LoVo (cell line): ENCODE measurements at regions not wholly inside any gene's neighbourhood (a gene's known extent, or its start where the extent isn't known, plus 50 kb on each side); places are given as distances from the start of the nearest gene placed in this dataset.

Source experiments
- DNase-seq: peaks from one replicate; pipeline ENCODE4 v3.0.0-alpha.2; 2016; ENCODE audit warnings: low spot score

DNA sequence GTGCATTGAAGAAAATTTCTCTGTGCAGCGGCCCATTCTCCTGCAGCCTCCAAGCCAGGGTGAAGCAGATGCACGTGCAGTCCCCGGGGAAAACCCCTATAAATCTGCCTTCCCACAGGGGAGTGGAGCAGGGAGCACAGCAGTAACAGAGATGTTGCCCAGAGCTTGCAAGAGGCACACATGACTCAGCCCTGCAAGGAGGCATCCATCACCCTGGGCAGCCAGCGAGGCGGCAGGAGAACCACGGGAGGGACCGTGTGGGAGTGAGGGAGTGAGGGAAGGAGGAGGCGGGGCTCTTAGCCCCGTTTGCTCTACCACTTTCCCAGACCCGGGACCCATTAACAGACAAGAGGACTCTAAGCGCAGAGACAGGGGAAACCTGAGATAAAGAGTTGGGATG is 96.2 kb upstream of the ARAP3 start:
- no peak for DNase-seq

DNA sequence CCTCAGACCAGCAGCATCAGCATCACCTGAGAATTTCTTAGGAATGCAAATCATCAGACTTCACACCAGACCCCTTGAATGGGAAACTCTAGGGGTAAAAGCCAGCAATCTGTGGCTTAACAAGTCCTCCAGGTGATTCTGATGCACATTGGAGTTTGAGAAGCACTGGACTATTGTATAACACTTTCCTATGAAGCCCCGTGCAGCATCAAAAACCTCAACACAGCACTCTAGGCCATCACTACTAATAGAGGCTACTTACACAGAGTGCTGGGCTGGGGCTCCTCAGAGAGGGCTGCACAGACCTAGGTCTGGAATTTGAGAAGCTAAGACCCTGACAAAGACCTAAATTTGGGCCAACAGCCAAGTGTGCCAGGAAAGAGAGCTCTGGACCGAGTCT is 95.7 kb upstream of the ARAP3 start:
- no peak for DNase-seq

DNA sequence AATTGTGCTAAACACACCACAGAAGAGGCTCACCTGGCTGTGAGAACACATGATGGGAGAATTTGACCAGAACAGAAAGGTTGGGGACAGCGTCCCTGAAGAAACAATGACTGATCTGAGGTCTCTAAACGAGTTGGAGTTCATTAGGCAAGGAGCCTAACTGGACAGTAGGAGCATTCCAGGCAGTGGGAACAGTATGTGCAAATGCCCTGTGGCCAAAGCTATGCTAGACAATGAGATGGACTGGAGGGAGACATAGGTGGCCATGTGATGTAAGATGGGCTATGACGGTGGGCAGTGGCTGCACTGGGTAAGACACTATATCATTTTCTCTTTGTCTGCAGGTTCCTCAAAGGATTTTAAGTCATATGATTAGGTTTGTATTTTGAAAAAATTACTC is 95.1 kb upstream of the ARAP3 start:
- no peak for DNase-seq

DNA sequence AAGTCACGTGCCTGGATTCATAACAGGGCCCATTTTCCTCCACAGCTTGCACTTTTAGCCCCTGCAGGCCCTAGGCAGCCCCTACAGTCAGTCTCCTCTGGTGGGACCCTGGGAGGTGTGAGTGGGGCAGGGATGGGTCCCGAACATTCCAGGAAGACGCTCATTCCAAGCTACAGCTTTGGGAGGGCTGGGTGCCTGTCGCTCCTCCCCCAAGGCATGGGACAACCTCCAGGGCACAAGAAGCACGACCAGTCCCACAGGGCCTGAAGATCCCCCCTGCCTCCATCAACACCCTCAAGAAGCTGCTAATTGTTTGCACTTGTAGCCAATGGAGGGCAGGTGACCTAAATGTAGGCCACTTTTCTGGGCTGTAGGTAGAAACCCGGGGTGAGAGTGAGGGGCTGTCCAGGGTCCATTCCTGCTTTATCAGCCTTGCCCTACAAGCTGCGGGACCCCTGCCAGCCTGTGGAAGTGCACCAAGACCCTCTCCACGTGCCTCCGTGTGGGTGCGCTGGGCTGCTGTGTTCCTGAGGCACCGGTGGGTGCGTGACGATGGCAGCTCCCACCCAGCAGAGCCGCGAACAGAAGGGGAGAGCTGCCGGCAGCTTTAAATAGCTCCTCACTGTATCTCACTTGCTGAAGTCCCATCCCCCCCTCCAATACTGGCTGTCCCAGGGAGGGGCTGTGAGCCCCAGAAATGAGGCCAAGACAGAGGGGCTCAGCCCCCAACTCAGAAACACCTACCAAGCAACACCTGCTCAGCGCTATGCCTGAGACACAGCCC is 91.9 kb upstream of the ARAP3 start:
- DNase-seq, result no peak

DNA sequence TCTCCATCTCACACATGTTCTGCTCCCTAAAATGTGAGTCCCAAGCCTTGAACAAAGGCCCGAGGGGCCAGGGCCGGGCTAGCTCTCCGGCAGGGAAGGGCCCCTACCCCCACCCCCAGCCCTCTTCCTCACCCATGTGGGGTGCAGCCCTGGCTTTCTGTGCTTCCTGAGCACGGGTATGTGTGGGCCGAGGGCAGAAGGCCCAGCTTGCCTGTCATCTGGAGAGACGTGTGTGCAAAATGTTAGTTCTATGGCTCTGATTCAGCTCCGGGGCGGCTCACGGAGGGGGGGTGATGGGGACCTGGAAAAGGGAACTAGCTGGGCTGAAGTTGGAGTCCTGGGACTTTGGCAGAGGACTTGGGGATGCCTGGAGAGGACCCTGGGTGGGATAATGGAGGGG is 90.3 kb upstream of the ARAP3 start:
- DNase-seq, result no peak

DNA sequence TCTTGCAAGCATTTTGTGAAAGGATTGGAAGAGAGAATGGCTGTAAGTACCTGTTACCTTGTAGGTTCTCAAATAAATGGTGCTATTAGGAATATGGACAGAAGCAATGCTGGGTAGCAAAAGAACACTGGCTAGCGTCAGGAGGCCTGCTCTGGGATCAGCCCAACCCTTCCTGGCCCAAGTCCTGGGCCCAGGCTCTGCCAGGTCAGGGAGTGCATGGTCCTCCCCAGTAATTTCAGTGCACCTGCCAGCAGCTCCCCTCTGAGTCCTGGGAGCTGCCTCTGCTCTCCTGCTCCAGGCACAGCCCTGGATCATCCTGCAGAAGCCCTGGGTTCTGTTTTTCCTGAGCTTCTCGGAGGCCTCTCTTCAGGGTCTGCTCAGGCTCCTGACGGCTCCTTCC is 89.5 kb upstream of the ARAP3 start:
- DNase-seq, result no peak

DNA sequence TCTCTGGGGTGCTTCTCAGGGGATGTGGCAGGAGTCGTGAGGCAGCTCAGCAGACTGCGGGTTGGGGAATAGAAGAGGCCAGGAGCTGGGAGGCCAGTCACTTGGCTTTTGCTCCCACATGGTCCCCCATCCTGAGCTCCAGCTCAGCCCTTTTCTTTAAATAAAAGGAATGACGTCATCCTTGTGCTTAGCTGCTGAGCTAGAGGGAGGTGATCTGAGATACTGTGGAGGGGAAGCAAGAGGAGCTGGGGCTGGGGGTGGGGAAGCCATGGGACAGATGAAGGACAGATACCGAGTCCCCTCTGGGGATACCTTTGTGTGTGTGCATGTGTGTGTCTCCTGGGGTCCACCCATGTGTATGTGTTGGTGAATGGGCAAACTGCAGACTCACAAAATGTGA is 89.0 kb upstream of the ARAP3 start:
- DNase-seq, result no peak

DNA sequence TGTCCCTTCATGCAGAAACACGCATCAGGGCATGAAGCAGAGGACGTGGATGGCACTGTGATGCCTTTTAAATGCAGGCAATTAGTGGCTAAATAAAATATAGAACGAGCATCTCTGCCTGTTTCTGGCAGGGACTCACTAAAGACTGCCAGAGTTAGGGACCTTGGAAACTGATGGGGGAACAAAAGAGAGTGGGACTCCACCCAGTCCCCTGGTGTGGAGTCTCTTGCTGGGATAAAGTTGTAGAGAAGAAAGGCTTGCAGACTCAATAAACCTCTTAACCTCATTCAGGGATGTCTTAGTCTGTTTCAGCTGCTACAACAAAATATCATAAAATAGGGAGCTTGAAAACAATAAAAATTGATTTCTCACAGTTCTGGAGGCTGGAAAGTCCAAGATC is 87.6 kb upstream of the ARAP3 start:
- DNase-seq, result no peak

DNA sequence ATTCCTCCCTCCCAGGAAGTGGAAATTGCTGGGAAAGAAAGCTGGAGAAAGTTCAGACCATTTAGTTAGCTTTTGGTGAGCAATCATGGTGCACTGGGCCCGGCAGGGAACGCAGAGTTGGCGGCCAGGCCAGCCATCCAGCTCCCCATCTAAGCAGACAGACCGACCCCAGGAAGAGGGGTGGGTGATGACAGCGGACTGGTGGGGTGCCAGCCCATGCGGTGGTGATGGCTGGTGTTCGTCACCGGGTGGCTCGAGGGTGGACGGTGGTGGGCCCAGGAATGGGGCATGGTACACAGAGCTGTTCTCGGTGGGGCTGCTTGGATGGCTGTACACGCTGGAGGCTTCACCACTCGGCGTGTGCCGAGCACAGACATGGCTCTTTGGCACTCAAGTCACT is 85.6 kb upstream of the ARAP3 start:
- no peak for DNase-seq

DNA sequence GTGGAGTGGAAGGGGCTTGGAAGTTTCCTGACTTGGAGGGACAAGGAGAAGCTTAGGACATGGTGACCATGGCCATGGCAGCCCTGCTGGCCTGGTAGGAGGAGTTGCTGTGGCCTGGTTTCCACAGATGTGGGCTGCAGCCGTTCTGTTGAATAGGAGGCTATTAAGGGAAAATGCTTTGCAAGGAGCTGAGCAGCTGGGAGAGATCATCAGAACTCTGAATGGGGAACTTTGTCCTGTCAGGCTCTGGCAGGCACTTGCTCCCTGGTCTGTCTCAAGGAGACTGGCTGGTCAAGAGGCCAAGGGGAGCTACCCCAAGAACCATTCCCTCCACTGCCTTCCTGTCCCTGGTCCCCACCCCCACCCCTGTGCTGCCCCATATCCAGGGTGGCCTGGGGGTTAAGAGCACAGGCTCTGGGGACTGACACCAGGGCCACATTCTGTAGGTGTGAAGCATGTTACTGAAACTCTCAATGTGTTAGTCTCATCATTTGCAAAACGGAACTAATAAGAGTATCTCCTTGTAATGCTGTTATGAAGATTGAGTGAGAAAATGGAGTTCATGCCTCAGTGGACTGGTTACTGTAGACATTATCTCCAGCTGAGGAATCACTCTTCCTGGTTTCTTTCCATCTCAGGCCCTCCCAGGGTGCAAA is 84.0 kb upstream of the ARAP3 start:
- DNase-seq, result no peak

DNA sequence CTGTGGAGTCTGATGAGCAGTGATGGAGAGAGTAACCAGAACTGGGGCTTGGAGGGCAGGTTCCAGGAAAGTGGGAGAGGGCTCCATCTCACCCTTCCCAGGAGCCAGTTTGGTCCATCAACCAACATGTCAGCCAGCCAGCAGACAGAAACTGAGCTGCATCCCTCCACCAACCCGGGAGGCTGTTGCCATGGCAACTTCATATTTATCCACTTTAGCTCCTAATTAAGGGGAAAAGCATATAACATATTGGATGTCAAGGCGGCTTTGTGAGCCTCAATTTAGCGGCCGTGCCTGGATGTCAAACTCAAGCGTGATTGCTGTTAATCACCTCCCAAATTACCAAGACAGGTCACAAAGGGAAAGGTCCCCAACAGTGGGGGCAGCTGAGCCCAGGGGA is 81.5 kb upstream of the ARAP3 start:
- DNase-seq, result no peak

DNA sequence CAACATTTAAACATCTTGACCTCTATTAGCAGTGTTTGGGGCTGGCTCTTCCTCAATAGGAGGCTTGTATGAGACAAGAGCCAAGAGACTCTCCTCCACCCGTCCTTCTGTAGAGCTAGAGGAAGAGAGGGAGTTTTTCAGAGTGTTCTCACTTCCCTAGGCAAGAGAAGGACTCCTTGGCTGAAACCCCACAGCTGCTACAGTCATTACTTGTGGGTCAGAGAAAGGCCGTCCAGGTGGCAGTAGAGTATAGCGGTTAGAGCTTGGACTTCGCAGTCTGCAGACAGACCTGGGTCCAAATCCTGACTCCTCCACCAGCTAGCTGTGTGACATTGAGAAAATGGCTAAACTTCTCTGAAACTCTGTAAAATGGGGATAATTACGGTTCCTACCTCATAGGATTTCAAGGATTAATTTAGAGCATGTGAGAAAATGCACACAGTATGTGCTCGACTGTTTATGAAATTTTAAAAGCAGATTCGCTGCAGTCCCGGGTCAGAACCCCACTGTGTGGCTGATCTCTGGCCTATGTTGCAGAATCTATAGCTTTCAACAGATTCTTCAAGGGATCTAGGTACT is 80.8 kb upstream of the ARAP3 start:
- no peak for DNase-seq

DNA sequence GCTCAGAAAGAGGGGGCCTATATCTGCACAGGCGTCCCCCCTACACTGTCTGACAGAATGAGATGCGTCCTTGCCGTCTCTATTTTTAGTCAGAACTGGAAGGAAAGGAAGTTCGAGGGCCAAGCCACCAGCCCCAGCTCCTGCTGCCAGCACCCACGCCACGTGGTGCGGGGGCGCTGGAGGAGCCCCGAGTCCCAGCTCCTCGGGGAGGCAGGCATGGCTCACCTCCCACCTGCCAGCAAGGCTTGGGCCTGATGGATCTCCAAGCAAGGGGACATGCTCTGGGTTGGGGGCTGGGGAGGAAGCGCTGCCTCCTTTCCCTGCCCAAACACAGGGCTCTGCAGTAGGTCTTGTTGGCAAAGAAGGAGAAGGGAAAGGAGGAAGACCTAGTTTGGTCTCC is 80.3 kb upstream of the ARAP3 start:
- no peak for DNase-seq

DNA sequence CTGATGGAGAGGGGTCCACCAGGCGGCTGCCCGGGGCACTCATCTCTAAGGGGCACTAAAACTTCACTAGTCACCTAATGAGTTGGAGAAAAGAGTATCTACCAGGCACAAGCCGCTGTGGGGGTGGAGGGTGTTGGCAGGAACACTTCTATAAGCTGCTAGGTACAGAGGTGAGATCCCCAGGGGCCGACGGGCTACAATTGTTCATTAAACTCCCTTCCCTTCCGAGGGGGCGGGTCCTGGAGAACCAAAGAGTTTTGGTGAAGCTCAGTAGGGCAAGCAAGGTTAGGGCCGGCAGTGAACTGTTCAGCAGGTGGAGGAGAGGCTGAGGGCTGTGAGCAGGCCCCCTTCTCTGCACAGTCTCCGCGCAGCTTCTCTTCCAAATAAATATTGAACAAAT is 78.7 kb upstream of the ARAP3 start:
- DNase-seq, result no peak

DNA sequence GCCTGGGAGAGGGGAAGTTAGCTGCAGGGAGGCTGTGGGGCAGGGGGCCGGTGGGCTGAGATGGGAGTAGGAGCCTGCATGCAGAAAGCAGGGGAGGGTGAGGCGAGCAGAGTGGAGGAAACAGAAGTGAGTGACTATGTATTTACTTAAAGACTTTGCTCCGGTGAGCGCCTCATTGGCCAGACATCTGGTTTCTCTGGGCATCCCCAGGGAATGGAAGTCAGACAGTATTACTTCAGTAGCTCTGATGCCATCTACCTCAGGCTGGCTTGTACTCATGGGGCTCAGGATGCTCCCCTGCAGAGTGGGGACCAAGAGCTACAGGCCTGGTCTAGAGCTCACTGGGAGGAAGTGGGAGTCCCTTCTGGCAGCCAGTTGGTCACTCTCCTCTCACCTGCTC is 78.2 kb upstream of the ARAP3 start:
- DNase-seq, result no peak

DNA sequence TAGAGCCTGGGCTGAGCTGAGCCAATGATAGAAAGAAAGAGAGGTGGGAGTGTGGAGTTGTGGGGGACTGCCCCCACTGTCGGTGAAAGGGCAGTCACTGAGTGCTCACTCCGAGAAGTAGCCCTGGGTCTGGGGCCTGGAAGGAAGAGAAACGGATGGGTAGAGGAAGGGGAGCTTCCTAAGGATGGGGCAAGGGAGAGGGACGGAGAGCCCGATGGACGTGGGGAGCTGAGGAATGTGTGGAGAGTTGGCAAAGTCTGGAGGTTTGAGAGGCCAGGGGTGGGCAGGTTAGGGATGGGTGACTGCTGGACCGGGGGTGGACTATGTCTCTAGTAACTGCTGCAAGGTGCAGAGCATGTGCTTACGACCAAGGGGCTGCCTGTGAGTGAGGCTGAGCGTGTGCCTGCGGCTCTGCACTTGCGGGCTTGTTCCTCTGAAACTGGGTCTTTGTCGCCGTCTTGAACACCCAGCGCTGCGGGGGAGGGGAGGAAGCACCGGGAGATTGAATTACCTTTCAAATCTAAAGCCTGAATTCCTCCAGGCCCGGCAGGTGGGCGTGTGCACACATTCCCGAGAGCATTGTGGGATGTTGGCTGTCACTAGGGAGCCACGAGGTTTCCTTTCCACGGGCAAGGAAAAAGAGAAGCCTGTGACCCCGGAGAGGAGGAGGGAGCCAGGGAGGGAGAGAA is 76.4 kb upstream of the ARAP3 start:
- DNase-seq, result no peak

DNA sequence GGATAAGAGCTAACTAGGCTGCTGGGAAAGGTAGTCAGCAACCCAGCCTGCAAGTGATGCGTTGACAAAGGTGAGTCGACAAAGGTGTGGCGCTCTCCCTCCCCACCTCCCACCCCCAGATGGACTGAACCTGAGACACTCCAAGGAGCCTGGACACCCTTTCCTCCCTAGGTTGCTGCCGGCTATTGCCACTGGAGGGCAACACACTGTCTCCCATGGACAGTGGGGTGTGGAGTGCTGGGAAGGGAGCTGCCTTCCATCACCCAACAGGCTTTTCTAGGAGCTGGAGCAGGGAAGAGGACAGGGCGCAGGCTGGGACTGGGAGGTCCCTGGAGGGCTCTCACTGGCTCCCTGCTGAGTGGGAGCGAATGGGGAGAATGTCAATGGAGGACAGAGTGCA is 75.4 kb upstream of the ARAP3 start:
- DNase-seq, result peak; percentile 19

DNA sequence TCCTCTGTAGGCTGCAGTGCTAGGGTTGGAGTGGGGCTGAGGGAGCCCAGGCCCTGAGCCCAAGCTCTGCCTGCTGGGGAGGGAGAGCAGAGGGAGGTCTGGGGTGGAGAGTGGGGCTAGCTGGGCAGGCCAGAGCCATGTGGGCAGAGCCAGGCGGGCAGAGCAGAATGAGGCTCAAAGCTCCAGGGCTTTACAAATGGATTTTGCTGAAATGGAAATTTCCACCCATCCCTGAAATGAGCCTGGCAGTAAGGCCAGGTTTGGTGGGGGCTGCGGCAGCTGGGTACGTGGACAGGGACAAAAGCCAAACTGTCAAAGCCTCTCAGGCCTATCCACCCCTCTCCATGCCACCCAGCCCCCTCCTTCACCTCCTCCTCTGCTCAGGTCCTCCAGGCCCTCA is 74.2 kb upstream of the ARAP3 start:
- no peak for DNase-seq

DNA sequence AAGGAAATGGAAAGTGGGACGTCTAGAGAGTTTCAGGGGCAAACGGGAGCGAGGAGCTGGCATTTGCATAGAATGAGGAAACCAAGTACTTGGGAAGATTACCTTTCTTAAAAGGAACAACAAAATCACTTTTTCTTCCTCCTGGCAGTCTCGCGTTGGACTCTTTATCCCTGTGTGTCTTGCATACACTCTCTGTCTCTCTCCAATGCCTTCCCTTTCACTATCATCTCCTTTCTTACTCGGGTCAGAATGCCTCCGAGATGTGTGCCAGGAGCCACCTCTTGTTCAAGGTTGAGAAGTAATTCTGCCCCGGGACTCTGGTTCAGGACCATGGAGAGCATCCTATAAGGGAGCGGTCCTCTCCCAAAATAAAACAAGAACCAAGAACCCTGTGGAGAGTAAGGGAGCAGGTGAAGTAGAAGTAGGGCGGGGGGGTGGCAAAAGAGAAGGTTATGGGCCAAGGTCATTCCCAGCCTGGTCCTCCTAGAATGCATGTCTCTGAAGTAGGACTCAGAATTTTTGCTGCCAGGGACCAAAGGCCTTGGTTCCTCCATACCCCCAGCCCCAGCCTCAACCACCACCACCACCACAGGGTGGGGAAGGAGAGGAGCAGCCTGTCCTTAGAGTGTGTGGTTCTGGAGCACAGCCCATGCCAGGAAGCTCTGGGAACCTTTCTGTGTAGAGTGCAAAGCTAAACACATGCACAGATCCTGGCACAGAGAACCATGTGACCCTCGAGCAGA is 72.1 kb upstream of the ARAP3 start:
- peak; percentile 32 for DNase-seq

DNA sequence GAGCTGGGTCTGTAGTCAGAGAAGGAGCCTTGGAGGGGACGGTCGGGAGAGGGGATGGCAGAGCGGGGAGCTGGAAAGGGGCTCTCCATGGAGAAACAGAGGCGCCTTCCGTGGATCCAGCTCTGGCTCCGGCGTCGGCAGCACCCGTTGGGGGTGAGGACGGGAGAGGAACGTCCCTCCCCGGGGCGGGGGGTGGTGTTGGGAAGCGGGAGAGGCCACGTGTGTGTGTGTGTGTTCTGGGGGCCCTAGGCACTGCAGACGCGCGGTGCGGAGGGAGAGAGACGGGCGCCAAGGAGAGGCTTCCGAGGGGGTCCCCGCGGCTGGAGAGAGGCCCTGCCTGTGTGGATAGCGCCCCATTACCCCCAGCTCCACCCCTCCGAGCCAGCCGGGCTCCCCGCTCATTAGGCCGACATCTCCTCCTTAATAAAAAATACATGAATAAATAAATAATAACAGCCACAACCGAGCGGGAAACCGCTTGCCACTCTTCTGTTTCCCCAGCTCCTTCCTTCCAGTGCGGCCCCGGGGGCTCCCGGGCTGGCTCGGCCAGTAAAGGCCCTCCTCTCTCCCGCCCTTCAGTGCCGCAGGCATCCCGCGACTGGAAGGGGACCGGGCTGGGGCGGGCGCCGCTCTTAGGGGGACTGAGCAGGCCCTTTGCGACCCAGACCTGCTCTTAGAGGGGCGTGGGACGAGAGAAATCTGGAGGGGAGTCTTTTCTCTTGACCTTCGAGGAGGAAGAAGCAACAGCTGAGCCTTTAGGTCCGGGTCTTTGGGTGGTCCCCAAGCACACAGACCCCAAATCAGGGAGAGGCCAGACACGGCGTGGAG is 71.3 kb upstream of the ARAP3 start:
- DNase-seq, result no peak
